SK-N-SH treated with all-trans-retinoic acid at 6 μM for 48 hours (cell line): ENCODE measurements at regions not wholly inside any gene's neighbourhood (a gene's known extent, or its start where the extent isn't known, plus 50 kb on each side); places are given as distances from the start of the nearest gene placed in this dataset.

Experiments used
- GLIS3 ChIP-seq: fragments of 250-450 bp; sonication (Bioruptor Pico); IDR thresholded peaks from 2 replicates; pipeline ENCODE4 v1.5.0; 2020; ENCODE audit warnings: mild to moderate bottlenecking, moderate library complexity
- RARB ChIP-seq: fragments of 250-450 bp; sonication (Bioruptor Pico); IDR thresholded peaks from 2 replicates; pipeline ENCODE4 v1.8.0; 2021; ENCODE audit warnings: mild to moderate bottlenecking, moderate library complexity
- ZFP30 ChIP-seq: fragments of 450-650 bp; formaldehyde crosslinking; IDR thresholded peaks from 2 replicates; pipeline ENCODE4 v1.5.0; 2022; ENCODE audit warnings: mild to moderate bottlenecking, moderate library complexity
- ZNF565 ChIP-seq: fragments of 450-650 bp; formaldehyde crosslinking; conservative IDR thresholded peaks from 2 replicates; pipeline ENCODE4 v1.5.0; 2020; ENCODE audit warnings: low read depth, mild to moderate bottlenecking, moderate library complexity

DNA sequence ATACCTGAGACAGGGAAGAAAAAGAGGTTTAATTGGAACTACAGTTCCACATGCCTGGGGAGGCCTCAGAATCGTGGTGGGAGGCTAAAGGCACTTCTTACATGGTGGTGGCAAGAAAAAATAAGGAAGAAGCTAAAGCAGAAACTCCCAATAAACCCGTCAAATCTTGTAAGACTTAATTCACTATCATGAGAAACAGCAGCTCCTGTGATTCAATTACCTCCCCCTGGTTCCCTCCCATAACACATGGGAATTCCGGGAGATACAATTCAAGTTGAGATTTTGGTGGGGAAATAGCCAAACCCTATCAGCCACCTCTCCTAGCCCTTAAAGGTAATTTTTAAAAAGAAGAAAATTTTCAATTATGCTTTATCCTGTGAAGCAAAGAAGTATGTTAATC lies 728.8 kb downstream of the RNF144A start:
- TF ChIP-seq RARB: no peak
- no peak for TF ChIP-seq ZNF565 (CRISPR knock-in tag)
- no peak for TF ChIP-seq ZFP30
- TF ChIP-seq GLIS3 (CRISPR knock-in tag): peak; percentile 79; the same call in 1 of the 2 replicates
